ENCODE measurements at regions not wholly inside any gene's neighbourhood (a gene's known extent, or its start where the extent isn't known, plus 50 kb on each side); places are given as distances from the start of the nearest gene placed in this dataset.

DNA sequence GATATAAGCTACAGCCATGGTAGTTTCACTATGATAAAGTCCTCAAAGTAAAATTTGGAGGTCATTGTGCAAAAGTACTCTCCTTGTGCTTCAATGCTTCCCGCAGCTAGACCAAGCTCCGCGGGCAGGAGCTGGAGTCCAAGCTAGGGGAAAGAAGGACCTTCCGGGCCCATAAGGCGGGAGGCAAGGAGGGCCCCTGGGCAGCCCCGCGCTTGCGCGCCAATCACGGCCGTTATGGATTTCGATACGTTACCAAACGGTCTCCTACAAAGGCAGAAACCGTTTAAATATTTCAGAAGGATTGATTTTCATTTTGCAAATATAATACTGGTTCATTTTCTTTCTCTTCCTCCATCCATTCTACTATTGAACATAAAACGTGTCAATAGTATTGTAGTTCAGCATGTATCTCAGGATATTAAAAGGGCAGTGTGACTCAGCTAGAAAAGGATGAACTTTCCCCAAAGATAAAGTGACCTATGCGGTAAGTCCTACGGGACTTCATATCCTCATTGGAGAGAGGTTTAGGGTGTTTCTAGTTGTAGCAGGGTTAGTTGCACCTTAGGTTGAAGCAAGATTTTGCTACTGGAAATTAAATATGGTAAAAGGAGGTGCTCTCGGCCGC is 128.0 kb downstream of the KIF20B start:
- Histone ChIP-seq H3K9me3 (replicated peaks; ENCODE audit: insufficient read depth, low read length) (no peaks in the 10 kb centered on the region), H3K79me2 (ENCODE audit: low read length) (no peaks in the 10 kb centered on the region), H3F3A (ENCODE audit: insufficient read depth, low read length) (no peaks in the 10 kb centered on the region), H3K4me1 (ENCODE audit: low read length) (no peaks in the 10 kb centered on the region), H3K9ac (ENCODE audit: low read length) (no peak overlapping the region), H3K36me3 (replicated peaks; ENCODE audit: insufficient read depth, low read length) (no peaks in the 10 kb centered on the region), H4K20me1 (ENCODE audit: insufficient read depth, low read length) (no peaks in the 10 kb centered on the region), H2AFZ (ENCODE audit: low read length) (no peak overlapping the region), H3K9me2 (replicated peaks; ENCODE audit: insufficient read depth, low read length) (no peaks in the 10 kb centered on the region), H3K27me3 (replicated peaks; ENCODE audit: insufficient read depth, low read length) (no peaks in the 10 kb centered on the region), H3K4me2 (ENCODE audit: low read depth, low read length) (no peak overlapping the region), H3K27ac (ENCODE audit: low read length) (no peak overlapping the region), H3K4me3 (ENCODE audit: low read length) (no peak overlapping the region)
- no peak for DNase-seq
- TF ChIP-seq EZH2phosphoT487 (IDR thresholded peaks at IDR 0.05; ENCODE audit: low read length): no peak

DNA sequence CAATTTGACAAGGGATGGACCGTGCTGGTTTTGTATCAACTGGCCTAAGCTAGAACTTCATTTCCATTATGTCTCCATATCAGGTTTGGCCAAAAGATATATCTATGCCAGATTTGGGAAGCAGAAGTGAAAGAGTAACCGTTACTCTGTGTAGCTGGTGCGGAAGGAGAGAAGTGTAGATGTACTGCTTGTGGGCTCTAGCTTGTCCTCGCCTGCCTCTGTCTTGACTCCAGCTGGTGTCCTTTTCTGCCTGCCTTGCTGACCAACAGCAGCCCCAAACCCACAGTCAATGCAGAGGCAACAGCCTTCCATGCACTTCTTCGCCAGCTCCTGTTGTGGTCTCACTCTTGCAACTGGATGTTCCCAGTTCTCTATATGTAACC is 128.5 kb downstream of the KIF20B start:
- Histone ChIP-seq H2AFZ (ENCODE audit: low read length) (no peak overlapping the region), H3K36me3 (replicated peaks; ENCODE audit: insufficient read depth, low read length) (no peaks in the 10 kb centered on the region), H3K4me3 (ENCODE audit: low read length) (no peak overlapping the region), H3K27ac (ENCODE audit: low read length) (no peak overlapping the region), H3K4me2 (ENCODE audit: low read depth, low read length) (no peak overlapping the region), H3K9me2 (replicated peaks; ENCODE audit: insufficient read depth, low read length) (no peaks in the 10 kb centered on the region), H3K27me3 (replicated peaks; ENCODE audit: insufficient read depth, low read length) (no peaks in the 10 kb centered on the region), H3F3A (ENCODE audit: insufficient read depth, low read length) (no peaks in the 10 kb centered on the region), H3K9me3 (replicated peaks; ENCODE audit: insufficient read depth, low read length) (no peaks in the 10 kb centered on the region), H3K9ac (ENCODE audit: low read length) (no peak overlapping the region), H4K20me1 (ENCODE audit: insufficient read depth, low read length) (no peaks in the 10 kb centered on the region), H3K4me1 (ENCODE audit: low read length) (no peaks in the 10 kb centered on the region), H3K79me2 (ENCODE audit: low read length) (no peaks in the 10 kb centered on the region)
- DNase-seq: no peak
- no peak for TF ChIP-seq EZH2 (optimal IDR thresholded peaks at IDR 0.05; ENCODE audit: low read depth, low read length)
- TF ChIP-seq, protein P1, sequence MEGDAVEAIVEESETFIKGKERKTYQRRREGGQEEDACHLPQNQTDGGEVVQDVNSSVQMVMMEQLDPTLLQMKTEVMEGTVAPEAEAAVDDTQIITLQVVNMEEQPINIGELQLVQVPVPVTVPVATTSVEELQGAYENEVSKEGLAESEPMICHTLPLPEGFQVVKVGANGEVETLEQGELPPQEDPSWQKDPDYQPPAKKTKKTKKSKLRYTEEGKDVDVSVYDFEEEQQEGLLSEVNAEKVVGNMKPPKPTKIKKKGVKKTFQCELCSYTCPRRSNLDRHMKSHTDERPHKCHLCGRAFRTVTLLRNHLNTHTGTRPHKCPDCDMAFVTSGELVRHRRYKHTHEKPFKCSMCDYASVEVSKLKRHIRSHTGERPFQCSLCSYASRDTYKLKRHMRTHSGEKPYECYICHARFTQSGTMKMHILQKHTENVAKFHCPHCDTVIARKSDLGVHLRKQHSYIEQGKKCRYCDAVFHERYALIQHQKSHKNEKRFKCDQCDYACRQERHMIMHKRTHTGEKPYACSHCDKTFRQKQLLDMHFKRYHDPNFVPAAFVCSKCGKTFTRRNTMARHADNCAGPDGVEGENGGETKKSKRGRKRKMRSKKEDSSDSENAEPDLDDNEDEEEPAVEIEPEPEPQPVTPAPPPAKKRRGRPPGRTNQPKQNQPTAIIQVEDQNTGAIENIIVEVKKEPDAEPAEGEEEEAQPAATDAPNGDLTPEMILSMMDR (IDR thresholded peaks at IDR 0.05; ENCODE audit: low read length): no peak

DNA sequence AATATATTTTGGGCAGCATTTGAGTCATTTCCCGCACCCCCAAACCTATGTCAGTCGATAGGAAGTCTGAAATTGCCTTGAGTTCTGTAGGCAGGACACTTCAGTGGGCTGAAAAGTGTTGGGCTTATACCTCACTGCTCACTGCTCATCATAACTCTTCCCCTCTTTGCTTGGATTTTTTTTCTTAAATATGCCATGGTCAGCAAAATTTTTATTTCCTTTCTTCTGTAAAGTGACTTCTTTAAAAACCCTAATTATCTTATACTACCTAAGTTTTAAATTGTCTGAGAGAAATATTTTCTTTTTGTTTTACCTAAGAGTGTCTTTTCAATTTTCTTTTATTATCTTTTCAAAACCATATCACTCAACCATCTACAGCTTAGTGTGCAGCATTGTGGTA is 129.2 kb downstream of the KIF20B start:
- Histone ChIP-seq H3K4me2 (ENCODE audit: low read depth, low read length) (no peak overlapping the region), H3F3A (ENCODE audit: insufficient read depth, low read length) (no peaks in the 10 kb centered on the region)
- TF ChIP-seq EZH2 (optimal IDR thresholded peaks at IDR 0.05; ENCODE audit: low read depth, low read length) (no peak), EZH2phosphoT487 (IDR thresholded peaks at IDR 0.05; ENCODE audit: low read length) (no peak)
- TF ChIP-seq, protein P1 (IDR thresholded peaks at IDR 0.05; ENCODE audit: low read length): no peak

DNA sequence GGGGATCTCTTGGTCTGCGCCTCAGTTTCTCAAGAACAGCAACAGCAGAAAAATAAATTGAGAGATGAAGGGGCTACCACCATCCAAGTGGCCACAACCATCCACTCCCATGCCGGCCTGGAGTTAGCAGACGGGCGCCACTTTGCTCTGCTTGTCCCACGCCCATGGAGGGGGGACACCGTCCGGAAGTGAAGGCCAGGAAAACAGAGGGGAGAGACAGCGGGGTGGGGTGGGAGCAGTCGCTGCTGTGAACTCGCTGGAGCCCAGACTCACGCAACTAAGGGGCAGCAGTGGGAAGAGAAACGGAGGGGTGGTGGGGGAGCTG is 135.4 kb downstream of the KIF20B start:
- peak overlapping the region; percentile 55; the same call in 1 of the 2 replicates for H3K9ac ChIP-seq (ENCODE audit: low read length)
- H3K4me1 ChIP-seq (ENCODE audit: low read length): no peaks in the 10 kb centered on the region
- no peaks in the 10 kb centered on the region for H3K36me3 ChIP-seq (replicated peaks; ENCODE audit: insufficient read depth, low read length)
- H4K20me1 ChIP-seq (ENCODE audit: insufficient read depth, low read length): no peaks in the 10 kb centered on the region
- no peak overlapping the region for H3K27ac ChIP-seq (ENCODE audit: low read length)
- H3K4me3 ChIP-seq (ENCODE audit: low read length): peak overlapping the region; percentile 71
- DNase-seq: no peak
- H3K9me3 ChIP-seq (replicated peaks; ENCODE audit: insufficient read depth, low read length): no peaks in the 10 kb centered on the region
- H3K27me3 ChIP-seq (replicated peaks; ENCODE audit: insufficient read depth, low read length): no peaks in the 10 kb centered on the region
- no peaks in the 10 kb centered on the region for H3K79me2 ChIP-seq (ENCODE audit: low read length)
- H3K9me2 ChIP-seq (replicated peaks; ENCODE audit: insufficient read depth, low read length): no peaks in the 10 kb centered on the region
- TF ChIP-seq EZH2 (optimal IDR thresholded peaks at IDR 0.05; ENCODE audit: low read depth, low read length) (no peak), EZH2phosphoT487 (IDR thresholded peaks at IDR 0.05; ENCODE audit: low read length) (no peak)
- TF ChIP-seq, protein P1 (IDR thresholded peaks at IDR 0.05; ENCODE audit: low read length): no peak
- peak overlapping the region; percentile 89 for H3K4me2 ChIP-seq (ENCODE audit: low read depth, low read length)
- no peaks in the 10 kb centered on the region for H3F3A ChIP-seq (ENCODE audit: insufficient read depth, low read length)
- H2AFZ ChIP-seq (ENCODE audit: low read length): peak overlapping the region; percentile 92

More for the DNA sequence above, 129.2 kb downstream of the KIF20B start:
- Histone ChIP-seq H3K4me3 (ENCODE audit: low read length) (no peak overlapping the region), H3K79me2 (ENCODE audit: low read length) (no peaks in the 10 kb centered on the region), H3K27ac (ENCODE audit: low read length) (no peak overlapping the region), H3K9me3 (replicated peaks; ENCODE audit: insufficient read depth, low read length) (no peaks in the 10 kb centered on the region), H3K9me2 (replicated peaks; ENCODE audit: insufficient read depth, low read length) (no peaks in the 10 kb centered on the region), H3K4me1 (ENCODE audit: low read length) (no peaks in the 10 kb centered on the region), H4K20me1 (ENCODE audit: insufficient read depth, low read length) (no peaks in the 10 kb centered on the region), H3K27me3 (replicated peaks; ENCODE audit: insufficient read depth, low read length) (no peaks in the 10 kb centered on the region), H3K9ac (ENCODE audit: low read length) (no peak overlapping the region), H2AFZ (ENCODE audit: low read length) (no peak overlapping the region), H3K36me3 (replicated peaks; ENCODE audit: insufficient read depth, low read length) (no peaks in the 10 kb centered on the region)
- DNase-seq: no peak

All from MM.1S (cell line).